Left colon (tissue), 2 donors: ENCODE measurements at regions not wholly inside any gene's neighbourhood (a gene's known extent, or its start where the extent isn't known, plus 50 kb on each side); places are given as distances from the start of the nearest gene placed in this dataset.
"Not testable (repeated sequence)": the region's sequence is repeated elsewhere in the genome, so short reads cannot be mapped to it uniquely, and the experiment has no call there.

Experiments used
- ATAC-seq: fragments of 200-7000 bp; cut with Tn5 transposase; one replicate; pipeline ENCODE4 v1.9.1; 2020; ENCODE audit warnings: mild to moderate bottlenecking, moderate library complexity
- DNase-seq, 2 donors: peaks; one replicate each; pipeline ENCODE4 v3.0.0-alpha.2; 2020
- intact Hi-C, 2 donors: fragments of 100-400 bp; cut with DNase I in 1 of 2; cut with micrococcal nuclease in 1 of 2; formaldehyde crosslinking; loops; one replicate each; pipeline versions ENCODE4 v1.11.2 to v1.14.0; 2022; cut with DNase I, micrococcal nuclease
- donor health status: DM: no; HTN: no; CAD: no.
- donor health status: DM: yes; HTN: yes; CAD: no.

DNA sequence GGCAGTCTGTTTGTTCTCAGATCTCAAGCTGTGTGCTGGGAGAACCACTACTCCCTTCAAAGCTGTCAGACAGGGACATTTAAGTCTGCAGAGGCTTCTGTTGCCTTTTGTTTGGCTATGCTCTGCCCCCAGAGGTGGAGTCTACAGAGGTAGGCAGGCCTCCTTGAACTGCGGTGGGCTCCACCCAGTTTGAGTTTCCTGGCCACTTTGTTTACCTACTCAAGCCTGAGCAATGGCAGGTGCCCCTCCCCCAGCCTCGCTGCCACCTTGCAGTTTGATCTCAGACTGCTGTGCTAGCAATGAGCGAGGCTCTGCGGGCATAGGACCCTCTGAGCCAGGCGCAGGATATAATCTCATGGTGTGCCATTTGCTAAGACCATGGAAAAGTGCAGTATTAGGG lies 138.3 kb downstream of the TPBG start:
- intact Hi-C loops, ATAC-seq, DNase-seq: not testable (repeated sequence)

DNA sequence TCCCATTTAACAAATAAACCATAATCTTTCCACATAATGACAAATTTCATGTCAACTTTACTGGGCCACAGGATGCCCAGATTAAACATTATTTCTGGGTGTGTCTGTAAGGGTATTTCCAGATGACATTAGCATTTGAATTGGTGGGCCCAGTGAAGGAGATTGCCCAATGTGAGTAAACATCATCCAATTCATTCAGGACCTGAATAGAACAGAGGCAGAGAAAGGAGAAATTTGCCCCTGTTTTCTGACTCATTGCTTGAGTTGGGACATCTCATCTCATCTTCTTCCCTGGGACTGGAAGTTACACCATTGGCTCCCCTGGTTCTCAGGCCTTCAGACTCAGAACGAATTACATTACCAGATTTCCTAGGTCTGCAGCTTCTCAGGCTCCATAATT lies 142.9 kb downstream of the TPBG start:
- DNase-seq, result no peak
- no peak for ATAC-seq
- intact Hi-C loops, result no loop called here

DNA sequence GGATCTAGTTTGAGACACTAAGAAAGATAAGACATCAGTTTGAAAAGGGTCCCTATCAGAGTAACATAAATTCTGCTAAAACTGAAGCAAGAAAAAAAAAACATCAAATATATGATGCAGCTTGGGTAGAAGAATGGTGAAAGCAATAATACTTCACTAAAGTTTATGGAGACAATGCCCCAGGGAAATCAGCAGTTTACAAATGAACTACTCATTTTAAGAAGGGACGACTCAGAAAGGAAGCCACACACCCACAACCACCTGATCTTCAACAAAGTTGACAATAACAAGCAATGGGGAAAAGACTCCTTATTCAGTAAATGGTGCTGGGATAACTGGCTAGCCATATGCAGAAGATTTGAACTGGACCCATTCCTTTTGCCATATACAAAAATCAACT lies 143.5 kb downstream of the TPBG start:
- ATAC-seq (no peak), DNase-seq (no peak)
- intact Hi-C loops, result no loop called here

DNA sequence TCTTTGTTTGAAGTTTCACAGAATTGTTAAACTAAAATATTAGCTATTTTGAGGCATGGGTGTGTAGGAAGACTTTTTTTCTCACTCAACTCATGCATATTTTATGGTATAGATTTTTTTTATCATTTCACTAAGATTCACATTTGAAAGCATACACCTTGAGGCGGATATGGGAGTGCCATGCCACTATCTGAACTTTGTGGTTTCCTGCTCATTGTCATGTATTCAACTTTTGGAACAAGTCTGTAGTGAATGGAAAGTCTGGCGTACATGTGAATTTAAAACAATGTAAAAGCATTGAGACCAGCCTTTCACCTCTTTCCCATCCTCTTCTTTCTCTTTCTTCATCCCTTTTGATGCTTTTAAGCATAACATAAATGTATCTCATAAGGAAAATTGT lies 147.9 kb downstream of the TPBG start:
- ATAC-seq, result no peak
- no peak for DNase-seq
- intact Hi-C loops, result no loop called here

DNA sequence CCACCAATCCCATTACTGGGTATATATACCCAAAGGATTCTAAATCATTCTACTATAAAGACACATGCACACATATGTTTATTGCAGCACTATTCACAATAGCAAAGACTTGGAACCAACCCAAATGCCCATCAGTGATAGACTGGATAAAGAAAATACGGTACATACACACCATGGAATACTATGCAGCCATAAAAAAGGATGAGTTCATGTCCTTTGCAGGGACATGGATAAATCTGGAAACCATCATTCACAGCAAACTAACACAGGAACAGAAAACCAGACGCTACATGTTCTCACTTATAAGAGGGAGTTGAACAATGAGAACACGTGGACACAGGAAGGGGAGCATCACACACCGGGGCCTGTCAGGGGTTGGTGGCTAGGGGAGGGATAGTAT lies 154.3 kb downstream of the TPBG start:
- not testable (repeated sequence) for DNase-seq, ATAC-seq

DNA sequence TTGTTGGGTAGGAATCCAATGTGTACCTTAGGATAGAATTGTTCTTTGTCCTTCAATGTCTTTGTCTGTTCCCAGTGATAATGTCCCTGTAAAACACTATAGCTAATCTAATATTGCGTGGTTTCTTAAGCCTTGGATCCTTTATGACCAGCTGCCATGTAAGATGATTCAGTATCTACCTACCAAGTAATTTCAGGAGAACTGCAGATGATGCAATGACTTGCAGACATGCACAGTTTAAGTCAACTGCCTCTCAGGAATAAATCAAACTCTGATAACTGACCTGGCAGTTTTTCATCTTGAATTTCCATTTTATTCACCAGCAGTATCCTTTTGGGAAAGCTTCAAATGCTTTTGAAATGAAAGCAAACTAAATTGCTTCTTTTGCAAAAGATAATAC lies 157.8 kb downstream of the TPBG start:
- ATAC-seq, result no peak
- intact Hi-C loops, result no loop called here

More for the DNA sequence above, 154.3 kb downstream of the TPBG start:
- intact Hi-C loops, result not testable (repeated sequence)

DNA sequence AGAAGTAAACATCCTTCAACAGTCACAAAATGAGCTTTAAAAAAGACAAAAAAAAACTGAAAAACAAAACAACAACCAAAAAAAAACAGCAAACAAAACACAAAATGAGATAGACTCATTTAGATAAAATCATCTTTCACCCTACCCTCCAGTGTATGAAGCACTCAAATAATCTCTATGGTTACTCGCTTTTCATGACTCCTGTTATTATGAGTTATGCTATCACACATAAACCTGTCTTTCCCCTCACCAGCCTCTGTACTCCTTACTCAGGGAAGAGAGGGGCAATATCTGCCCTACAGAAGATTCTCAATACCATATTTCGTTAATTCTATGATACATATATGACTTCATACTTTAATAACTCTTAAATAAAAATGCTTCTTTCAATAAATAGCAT lies 158.2 kb downstream of the TPBG start:
- intact Hi-C loops, result no loop called here
- DNase-seq, result no peak
- no peak for ATAC-seq

More for the DNA sequence above, 157.8 kb downstream of the TPBG start:
- no peak for DNase-seq

DNA sequence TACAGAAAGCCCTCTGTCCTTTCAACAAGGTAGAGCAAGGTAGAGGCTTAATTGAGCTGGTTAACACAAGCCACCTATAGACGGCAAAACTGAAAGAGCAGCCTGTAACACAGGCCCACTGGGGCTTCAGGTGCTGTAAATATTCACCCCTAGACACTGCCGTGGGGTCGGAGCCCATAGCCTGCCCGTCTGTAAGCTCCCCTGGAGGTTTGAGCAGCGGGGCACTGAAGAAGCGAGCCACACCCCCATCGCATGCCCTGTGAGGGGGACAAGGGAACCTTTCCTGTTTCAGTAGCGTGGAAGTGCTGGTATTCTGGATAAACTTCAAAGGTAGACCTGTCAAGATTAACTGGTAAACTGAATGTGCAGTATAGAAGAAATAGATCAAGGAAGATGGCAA lies 160.4 kb downstream of the TPBG start:
- ATAC-seq (no peak), DNase-seq (no peak)
- intact Hi-C loops, result no loop called here

DNA sequence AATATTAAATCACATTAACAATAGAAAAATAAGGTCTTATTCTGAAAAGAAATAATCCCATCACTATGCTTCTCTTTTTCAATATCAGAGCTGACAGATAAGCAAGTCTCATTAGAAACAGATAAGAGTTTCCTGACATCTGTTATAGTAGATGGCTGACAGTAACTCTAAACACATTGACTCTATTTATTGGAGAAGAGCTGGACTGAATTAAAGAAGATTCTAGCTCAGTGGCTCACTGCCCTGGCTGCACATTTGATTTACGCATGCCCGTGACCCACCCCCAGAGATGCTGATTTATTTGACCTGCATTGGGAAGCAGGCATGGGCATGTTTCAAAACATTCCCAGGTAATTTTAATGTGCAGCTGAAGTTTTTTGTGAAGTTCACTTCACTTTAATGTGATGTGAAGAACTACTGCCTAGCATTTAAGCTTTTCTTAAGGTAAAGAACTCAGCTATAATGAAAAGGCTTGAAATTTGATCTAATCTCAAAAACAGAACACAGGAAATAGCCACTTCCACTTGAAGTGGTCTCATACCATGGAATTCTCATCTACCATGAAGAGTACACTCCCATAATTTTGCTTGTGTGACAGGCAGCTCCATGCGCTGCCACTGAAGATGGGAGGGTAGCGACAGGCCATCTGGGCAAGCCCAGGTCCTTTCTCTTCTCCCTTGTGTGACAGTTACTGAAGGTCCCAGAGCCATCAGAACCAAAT lies 162.3 kb downstream of the TPBG start:
- intact Hi-C loops, result no loop called here
- ATAC-seq, result no peak

DNA sequence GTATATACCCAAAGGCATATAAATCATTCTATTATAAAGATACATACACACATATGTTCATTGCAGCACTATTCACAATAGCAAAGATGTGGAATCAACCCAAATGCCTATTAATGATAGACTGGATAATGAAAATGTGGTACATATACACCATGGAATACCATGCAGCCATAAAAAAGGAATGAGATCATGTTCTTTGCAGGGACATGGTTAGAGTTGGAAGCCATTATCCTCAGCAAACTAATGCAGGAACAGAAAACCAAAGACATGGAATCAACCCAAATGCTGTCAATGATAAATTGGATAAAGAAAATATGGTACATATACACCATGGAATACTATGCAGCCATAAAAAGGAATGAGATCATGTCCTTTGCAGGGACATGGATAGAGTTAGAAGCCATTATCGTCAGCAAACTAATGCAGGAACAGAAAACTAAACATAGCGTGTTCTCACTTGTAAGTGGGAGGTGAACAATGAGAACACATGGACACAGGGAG lies 166.4 kb downstream of the TPBG start:
- DNase-seq, intact Hi-C loops, ATAC-seq: not testable (repeated sequence)

More for the DNA sequence above, 162.3 kb downstream of the TPBG start:
- no peak for DNase-seq

DNA sequence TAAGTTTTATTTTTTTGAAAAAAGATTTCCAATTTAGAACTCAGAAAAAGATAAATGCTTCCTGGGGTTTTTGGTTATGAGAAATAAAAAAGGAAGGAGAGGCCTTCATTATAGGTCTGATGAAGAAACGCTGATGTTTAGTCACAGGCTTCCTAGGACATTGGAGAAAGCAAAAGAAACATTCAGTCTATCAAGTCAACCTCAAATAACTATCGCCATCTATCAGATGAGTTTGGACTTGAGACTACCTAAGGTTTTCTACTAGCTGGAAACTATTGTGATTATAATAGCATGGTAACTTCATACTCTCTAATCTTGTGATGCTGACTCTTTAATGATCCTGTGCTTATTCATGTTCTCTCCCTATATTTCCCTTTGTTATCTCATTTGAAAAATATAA lies 171.3 kb downstream of the TPBG start:
- DNase-seq (no peak), ATAC-seq (no peak)
- intact Hi-C loops, result no loop called here

DNA sequence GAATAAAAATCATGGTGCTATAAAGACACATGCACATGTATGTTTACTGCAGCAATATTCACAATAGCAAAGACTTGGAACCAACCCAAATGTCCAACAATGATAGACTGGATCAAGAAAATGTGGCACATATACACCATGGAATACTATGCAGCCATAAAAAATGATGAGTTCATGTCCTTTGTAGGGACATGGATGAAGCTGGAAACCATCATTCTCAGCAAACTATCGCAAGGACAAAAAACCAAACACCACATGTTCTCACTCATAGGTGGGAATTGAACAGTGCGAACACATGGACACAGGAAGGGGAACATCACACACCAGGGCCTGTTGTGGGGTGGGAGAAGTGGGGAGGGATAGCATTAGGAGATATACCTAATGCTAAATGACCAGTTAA lies 185.9 kb downstream of the TPBG start:
- ATAC-seq, DNase-seq: not testable (repeated sequence)

DNA sequence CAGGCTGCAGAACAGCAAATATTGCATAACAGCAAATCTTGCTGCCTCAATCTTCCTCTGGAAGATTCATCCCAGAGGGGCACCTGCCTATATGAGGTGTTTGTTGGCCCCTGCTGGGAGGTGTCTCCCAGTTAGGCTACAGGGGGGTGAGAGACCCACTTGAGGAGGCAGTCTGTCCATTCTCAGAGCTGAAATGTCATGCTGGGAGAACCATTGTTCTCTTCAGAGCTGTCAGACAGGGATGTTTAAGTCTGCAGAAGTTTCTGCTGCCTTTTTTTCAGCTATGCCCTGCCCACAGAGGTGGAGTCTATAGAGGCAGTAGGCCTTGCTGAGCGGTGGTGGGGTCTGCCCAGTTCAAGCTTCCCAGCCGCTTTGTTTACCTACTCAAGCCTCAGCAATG lies 187.7 kb downstream of the TPBG start:
- intact Hi-C loops, ATAC-seq, DNase-seq: not testable (repeated sequence)

More for the DNA sequence above, 185.9 kb downstream of the TPBG start:
- intact Hi-C loops, result not testable (repeated sequence)

DNA sequence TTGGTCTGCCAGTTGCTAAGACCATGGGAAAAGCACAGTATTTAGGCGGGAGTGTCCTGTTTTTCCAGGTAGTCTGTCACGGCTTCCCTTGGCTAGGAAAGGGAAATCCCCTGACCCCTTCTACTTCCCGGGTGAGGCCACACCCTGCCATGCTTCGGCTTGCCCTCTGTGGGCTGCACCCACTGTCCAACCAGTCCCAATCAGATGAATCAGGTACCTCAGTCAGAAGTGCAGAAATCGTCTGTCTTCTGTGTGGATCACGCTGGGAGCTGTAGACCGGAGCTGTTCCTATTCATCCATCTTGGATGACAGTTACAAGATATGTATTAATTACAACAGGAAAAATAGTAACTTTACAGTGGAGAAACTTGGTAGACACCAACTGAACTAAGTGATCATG lies 188.2 kb downstream of the TPBG start:
- ATAC-seq (no peak), DNase-seq (no peak)
- intact Hi-C loops, result no loop called here

DNA sequence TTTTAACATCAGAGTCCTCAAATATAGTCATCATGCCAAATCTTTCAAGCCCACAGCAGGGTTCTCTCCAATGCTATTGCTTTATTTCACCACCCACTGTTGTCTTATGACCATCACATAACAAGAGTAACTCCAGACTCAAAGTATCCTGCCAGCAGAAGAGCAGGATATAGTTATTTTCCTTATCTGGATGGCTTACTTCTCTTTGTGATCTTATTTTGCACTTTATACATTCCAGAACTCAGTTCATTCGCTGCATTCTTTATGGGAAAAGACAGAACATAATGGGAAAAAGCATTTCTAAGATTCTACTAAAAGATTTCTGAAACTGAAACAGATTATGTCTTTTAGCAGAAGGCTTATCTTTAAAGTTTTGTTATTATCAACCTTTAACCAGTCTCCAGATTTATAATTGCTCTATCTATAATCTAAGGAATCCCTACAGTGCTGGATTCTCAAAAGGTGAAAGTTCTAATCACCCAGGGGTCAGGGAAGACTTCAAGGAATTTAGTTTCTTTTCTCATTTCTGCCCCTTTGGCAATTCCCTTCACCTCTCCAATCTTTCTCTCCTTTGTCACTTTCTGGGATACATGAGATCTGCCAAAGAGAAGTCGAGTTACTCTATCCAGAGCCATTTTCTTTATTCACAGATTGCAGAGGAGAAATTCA lies 190.4 kb downstream of the TPBG start:
- ATAC-seq (no peak), DNase-seq (no peak)
- intact Hi-C loops, result no loop called here

DNA sequence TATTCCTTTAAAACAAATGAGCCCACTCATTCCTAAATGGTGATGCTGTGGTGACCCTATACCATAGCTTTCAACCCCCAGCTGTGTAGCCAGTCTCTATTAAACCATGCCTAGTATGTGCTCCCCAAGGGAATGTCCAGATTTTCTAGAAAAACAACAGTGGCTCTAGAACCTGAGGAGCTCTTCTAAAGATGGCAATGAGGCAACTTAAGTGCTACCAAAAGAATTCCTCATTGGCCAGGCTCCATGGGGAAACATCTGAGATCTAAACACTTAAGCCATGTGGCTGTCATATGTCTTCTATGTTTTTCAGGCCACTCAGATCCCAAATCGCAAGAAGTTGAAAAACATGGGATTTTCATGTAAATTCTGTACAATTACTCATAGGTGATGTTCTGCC lies 191.0 kb downstream of the TPBG start:
- DNase-seq, result no peak

DNA sequence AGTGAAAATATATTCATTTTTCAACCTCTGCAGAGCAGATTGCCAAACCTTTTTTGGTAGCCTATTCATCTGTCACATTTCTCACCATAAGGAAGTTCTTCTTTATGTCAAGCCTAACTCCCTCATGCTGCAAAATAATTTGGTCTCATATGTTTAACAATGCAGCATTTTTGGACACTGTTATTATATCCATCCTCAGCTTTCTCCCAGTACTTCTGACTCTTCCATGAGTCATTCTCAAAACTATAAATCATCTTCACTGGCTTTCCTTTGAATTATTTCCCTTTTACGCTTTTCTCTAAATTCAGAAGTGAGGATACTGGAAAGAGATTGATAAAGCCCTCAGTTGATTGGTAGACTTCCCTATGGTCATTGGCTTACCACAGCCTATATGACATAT lies 192.2 kb downstream of the TPBG start:
- ATAC-seq, result no peak
- no peak for DNase-seq
- intact Hi-C loops, result no loop called here

More for the DNA sequence above, 191.0 kb downstream of the TPBG start:
- no peak for ATAC-seq
- intact Hi-C loops, result no loop called here

DNA sequence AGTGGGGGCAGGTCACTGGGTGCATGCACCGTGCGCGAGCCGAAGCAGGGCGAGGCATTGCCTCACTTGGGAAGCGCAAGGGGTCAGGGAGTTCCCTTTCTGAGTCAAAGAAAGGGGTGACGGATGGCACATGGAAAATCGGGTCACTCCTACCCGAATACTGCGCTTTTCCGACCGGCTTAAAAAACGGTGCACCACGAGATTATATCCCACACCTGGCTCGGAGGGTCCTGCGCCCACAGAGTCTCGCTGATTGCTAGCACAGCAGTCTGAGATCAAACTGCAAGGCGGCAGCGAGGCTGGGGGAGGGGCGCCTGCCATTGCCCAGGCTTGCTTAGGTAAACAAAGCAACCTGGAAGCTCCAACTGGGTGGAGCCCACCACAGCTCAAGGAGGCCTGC lies 194.9 kb downstream of the TPBG start:
- intact Hi-C loops, DNase-seq: not testable (repeated sequence)

DNA sequence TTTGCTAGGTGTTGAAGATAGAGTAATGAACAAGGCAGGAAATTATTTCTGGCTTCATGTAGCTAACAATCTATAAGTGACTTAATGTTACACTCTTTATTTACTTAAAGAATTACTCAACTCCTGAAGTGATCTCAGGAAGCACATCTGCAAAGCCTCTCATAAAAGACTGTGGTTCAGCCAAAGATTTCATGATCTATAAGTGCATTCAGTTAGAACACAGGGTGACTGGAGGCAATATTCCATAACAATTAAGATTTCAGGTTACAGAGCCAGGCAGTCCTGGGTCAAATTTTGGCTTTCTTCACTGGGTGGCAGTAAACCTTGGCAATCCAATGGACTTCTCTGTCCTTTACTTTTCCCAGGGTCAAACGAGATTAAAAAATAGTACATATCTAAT lies 204.0 kb downstream of the TPBG start:
- intact Hi-C loops, result no loop called here
- DNase-seq (no peak), ATAC-seq (no peak)

More for the DNA sequence above, 194.9 kb downstream of the TPBG start:
- ATAC-seq, result not testable (repeated sequence)

DNA sequence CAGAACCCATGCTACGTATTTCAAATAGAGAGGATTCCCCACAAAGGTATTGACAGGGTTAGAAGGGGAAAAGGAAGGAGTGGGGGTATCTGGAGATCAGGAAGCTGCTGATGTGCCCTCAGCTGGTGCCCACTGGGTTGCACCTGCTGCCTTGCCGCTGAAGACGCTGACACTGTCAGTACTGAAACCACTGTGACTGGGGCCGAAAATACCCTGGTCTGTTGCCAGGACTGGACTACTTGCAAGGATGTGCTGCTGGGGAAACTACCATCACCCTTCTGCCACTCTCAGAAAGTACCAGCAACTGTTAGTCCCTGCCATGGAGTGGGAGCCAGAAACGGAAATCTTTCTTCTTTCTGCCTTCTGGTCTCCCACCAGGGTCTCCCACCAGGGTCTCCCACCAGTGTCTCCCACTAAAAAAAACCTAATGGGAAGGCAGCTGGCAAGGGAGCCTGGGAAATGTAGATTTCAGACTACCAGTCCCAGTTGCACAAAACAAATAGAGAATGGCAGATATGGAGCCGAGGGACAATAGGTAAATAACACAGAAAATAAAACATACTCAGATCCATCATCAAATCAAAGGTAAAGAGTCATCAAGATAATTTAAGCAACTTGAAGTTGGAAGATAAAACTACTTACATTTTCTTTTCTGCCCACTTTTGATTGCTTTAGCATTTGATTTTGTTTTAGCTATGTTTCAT lies 204.8 kb downstream of the TPBG start:
- no peak for ATAC-seq
- no peak for DNase-seq
- intact Hi-C loops, result no loop called here
